Stimulated activated CD8-positive, alpha-beta memory T cell treated with anti-CD3 and anti-CD28 coated beads, Interleukin-4, amount 100 ng/mL, for 24 hours (primary cell): ENCODE measurements at regions not wholly inside any gene's neighbourhood (a gene's known extent, or its start where the extent isn't known, plus 50 kb on each side); places are given as distances from the start of the nearest gene placed in this dataset.
"Not testable (repeated sequence)": the region's sequence is repeated elsewhere in the genome, so short reads cannot be mapped to it uniquely, and the experiment has no call there.

ENCODE experiments used
- DNase-seq: peaks from one replicate; pipeline ENCODE4 v3.0.0-alpha.2; 2020; ENCODE audit warnings: low read depth

DNA sequence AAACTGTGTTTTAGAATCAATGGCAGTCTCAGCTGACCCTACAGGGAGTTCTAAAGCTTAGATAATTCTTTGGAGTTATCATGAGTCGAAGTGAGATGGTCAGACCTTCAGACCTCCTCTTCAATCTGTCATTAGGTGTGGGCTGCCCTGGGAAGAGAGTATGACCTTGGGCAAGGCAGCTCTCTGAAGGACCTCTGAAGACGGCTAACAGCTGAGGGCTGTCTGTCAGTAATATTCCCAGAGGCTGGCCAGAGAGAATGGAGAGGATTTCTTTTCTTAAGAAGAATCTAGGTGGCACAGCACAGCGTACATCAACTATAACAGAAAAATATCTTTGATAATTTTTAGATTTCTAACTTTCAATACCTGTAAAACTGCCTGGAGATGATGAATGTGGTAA lies 379.4 kb downstream of the ZNF674 start:
- no peak for DNase-seq

DNA sequence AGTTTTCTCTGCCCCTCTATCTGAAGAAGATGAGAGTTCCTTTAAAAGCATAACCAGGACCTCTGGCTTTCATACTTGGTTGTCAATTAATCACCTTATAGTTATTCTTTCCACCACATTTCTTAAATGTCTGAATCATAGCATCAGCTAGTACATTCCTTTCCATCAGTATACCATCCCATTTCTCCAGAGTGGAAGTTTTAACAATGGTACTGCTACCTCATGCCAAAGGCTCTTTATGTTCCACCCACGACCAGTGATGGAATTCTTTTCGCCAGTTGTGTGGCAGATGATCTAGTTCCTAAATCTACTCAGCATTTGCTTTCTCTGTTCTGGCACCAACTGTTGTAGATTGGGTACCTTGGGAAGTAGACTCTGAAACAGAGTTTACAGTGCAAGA lies 379.8 kb downstream of the ZNF674 start:
- no peak for DNase-seq

DNA sequence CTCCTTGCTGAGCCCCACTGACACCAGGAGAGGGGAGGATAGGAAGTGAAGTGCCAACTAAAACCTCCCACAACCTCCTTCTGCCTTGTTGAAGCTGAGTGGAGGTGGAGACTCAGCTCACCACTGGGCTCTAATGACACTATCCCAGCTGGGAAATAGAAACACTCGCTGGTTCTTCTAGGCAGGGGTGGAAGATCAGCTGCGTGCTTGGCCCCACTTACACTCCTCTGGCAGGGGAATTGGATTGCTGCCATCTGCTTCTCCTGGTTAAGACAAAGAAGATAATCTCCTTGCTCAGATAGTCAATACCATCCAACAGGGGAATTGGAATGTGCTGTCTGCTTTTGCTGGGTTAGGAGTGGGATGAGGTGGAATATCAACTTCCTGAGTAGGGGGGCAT lies 392.5 kb downstream of the ZNF674 start:
- no peak for DNase-seq

DNA sequence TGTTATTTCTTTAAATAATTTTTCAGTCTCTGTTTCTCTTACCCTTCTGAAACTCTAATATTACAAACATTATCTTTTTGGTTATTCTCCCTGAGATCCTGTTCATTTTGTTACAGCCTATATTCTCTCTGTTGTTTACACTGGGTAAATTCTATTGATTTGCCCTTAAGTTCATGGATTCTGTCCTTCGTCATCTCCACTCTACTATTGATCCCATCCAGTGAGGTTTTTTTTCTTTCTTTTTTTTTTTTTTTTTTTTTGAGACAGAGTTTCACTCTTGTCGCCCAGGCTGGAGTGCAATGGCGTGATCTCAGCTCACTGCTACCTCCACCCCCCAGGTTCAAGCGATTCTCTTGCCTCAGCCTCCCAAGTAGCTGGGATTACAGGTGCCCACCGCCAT lies 393.9 kb downstream of the ZNF674 start:
- DNase-seq, result not testable (repeated sequence)

DNA sequence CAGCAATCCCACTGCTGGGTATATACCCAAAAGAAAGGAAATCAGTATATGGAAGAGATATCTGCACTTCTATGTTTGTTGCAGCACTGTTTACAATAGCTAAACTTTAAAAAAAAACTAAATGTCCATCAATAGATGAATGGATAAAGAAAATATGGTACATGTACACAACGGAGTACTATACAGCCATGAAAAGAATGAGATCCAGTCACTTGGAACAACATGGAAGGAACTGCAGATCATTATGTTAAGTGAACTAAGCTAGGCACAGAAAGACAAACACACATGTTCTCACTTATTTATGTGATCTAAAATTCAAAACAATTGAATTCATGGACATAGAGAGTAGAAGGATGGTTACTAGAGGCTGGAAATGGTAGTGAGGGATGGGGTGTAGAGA lies 400.7 kb downstream of the ZNF674 start:
- no peak for DNase-seq

DNA sequence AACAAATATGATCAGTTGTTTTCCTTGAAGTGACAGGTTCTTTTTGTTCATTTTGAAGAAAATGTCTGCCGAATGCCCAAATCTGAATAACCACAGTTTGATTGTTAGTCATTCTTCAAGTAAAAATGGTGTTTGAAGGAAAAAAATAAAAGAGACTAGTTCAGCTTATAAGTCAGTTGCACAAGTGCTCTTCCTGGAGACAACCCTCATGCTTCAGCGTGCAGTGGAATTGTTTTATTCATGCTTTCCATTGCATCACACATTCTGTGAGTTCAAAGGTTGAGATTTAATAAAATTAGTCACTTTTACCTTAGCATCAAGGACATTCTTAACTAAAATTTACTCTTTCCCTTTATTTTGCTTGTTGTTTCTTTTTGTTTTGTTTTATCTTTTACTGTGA lies 404.9 kb downstream of the ZNF674 start:
- no peak for DNase-seq

DNA sequence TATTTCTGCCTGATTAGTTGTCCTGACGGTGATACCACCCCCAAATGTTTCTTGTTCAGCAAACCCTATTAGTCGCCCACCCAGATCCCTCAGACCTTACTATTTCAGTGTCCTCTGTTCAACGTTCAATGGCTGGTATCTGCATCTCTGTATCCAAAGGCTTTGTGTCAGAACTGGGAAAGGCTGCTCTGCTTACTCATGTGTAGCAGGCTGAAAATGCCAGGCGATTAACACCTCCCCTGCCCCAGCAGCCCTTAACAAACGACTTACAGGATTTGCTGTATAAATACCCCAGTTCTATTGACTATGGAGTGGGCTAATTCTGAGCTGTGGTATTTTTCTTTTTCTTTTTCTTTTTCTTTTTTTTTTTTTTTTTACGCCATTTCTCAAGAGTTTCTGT lies 415.0 kb downstream of the ZNF674 start:
- DNase-seq, result no peak

DNA sequence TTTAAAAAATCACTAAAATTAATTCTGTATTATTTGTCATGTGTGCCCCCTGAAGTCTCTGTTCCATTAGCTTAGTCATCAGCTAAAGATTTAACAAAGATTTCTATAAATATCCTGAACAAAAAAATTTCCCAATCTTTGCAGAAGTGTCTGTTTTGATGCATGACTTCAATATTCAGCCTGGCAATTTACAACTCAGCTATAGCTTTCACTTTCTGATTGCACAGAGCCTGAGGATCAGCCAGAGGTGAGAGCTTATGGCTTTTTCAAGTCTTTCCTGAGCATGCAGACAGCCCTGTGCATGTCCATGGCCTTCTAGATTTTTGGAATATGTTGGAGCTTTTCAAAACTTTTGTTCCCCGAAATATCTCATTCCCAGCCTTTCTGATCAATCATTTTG lies 420.1 kb downstream of the ZNF674 start:
- DNase-seq, result no peak

DNA sequence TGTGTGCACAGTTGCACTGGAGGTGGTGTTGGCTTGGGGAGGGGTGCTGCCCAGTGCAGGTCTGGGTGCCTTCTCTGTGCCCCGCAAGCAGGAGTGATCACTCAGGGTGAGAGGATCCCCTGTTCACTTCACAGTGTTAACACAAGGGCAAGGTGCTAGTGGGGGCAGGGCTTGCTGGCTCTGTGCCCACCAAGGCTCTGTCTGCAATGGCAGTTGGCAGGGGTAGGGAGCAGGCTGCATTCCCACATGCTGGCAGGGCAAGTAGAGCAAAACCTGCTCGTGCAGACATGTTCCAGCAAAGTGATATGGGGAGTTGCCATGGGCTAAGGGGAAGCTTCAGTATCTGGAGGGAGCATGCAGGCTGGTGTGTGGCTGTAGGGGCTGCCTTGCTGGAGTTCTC lies 428.0 kb downstream of the ZNF674 start:
- no peak for DNase-seq

DNA sequence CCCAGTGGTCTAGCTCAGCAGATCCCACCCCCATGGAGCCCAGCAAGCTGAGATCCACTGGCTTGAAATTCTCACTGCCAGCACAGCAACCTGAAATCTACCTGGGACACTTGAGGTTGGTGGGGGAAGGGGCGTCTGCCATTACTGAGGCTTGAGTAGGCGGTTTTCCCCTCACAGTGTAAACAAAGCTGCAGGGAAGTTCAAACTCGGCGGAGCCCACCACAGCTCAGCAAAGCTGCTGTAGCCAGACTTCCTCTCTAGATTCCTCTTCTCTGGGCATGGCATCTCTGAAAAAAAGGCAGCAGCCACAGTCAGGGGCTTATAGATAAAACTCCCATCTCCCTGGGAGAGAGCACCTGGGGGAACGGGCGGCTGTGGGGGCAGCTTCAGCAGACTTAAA lies 457.9 kb downstream of the ZNF674 start:
- not testable (repeated sequence) for DNase-seq

DNA sequence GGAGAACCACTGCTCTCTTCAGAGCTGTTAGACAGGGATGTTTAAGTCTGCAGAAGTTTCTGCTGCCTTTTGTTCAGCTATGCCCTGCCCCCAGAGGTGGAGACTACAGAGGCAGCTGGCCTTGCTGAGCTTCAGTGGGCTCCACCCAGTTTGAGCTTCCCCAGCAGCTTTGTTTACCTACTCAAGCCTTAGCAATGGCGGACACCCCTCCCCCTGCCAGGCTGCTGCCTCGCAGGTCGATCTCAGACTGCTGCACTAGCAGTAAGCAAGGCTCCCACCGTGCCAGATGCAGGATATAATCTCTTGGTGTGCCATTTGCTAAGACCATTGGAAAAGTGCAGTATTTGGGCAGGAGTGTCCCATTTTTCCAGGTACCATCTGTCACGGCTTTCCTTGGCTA lies 465.1 kb downstream of the ZNF674 start:
- not testable (repeated sequence) for DNase-seq

DNA sequence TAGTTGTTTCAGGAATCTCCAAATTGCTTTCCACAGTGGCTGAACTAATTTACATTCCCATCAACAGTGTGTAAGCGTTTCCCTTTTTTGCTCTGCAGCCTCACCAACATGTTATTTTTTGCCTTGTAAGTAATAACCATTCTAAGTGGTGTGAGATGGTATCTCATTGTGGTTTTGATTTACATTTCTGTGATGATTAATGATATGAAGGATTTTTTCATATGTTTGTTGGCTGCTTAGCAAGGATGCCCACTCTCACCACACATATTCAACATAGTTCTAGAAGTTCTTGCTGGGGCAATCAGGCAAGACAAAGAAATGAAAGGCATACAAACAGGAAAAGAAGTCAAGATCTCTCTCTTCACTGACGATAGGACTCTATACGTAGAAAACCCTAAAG lies 472.4 kb downstream of the ZNF674 start:
- DNase-seq, result no peak

DNA sequence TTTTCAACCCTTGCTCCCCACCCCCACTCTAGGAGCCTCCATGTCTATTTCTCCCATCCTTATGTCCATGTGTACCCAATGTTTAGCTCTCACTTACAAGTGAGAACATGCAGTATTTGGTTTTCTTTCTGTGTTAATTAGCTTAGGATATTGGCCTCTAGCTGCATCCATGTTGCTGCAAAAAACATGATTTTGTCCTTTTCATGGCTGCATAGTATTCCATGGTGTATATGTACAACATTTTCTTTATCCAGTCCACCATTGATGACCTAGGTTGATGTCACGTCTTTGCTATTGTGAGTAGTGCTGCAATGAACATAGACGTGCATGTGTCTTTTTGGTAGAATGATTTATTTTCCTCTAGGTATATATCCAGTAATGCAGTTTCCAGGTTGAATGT lies 472.8 kb downstream of the ZNF674 start:
- DNase-seq, result no peak

DNA sequence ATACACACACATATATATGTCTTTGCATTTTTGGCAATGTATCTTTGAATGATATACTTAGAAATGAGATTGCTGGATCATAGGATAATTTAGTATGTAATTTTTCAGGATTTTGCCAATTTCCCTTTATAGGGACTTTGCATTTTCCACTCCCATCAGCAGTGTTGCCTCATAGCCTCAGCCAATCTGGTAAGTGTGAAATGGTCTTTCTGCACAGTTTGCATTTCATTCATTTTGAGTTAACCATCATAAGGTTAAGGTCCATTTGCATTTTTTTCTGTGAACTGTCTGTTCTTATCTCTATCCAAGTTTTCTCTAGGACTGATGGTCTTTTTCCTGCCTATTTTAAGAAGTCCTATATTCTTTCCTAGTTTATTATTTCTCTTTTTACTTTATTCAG lies 474.8 kb downstream of the ZNF674 start:
- DNase-seq, result no peak

DNA sequence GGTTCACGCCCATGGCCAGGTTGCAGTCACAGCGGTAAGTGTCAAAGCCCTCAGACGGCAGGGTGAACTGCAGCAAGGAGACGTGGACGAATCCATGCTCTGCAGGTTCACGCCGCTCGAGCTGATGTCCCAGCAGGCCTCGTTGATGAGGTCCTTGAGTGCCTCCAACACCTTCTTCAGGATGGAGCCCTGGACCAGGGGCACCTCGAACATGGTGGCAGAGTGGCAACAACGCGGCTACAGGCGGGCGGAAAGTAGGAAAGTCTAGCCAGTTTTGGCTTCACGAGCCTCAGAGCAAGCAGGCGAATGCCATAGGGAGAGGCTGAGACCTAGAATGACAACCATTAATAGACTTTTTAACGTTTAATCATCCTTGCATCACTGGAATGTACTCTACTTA lies 485.9 kb downstream of the ZNF674 start:
- DNase-seq, result no peak

DNA sequence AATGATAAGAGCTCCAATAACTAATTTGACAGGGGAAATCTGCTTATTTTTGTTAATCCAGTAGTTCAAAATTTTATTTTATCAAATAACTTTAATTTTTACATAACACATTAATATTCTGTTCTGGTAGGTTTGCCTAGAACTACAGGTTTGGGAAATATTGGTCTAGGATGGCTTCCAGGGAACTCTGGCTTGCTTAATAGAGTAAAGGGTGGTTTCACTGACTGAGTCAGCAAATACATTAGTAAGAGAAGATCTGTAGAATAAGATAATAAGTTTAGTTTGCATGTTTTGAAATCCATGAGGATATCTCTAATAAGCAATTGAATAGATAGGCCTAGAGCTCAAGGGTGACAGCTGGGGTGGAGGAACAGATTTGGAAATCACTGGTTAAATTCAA lies 500.7 kb downstream of the ZNF674 start:
- DNase-seq, result no peak

DNA sequence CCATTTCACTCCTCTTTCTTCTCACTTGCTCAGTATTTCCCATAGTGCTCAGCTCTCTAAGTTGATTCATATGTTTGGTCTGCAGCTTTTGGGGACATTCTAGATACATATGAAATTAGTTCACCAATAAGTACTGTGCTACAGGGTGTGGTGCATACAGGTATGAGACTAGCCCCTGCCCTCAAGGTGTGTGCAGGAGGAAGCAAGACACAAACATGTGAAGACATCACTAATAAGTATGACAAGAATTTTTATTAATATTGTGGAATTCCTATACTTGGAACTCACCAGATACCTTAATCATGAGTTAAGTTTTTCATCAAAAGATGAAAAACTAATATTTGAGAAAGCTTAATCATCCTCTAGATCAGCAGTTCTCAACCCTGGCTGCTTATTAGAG lies 505.2 kb downstream of the ZNF674 start:
- DNase-seq, result no peak

DNA sequence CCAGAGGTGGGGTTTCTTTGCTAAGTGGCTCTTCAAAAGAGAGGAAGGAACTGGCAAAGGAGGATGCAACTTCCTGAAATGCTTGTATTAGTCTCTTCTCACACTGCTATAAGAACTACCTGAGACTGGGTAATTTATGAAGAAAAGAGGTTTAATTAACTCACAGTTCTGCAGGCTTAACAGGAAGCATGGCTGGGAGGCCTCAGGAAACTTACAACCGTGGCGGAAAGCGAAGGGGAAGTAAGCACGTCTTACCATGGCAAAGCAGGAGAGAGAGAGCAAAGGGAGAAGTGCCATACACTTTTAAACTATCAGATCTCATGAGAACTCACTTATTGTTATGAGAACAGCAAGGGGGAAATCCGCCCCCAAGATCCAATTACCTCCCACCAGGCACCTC lies 505.7 kb downstream of the ZNF674 start:
- DNase-seq, result no peak

DNA sequence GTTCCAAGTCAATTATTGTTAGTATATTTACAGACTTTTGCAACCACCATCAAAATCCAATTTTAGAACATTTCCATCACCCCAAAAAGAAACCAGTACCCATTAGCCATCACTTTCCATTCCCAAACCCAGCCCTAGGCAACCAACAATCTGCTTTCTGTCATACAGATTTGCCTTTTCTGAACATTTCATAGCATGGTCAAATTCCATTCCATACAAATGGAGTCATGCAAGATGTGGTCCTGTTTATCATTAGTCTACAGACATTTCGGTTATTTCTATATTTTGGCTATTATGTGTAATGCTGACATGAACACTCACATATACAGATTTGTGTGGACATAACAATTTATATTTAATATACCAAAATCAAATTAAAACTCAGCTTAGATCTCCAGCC lies 508.7 kb downstream of the ZNF674 start:
- no peak for DNase-seq

DNA sequence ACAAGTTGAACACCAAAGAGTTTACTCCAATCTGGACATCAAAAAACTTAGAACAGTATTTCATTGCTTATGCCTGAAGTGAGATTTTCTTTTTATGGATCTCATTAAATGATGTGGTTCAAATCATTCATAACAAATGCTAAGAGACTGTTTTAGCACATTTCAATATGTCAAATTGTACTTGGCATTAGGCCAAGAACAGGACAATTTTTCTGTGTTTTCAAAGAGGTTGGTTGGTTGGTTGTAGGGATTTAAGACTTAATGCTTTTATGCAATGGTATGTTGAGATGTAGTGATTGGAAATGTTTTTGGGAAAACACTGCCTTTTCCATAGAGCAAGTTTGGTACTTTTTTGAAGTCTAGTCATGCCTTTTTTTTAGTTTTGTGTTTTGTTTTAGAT lies 510.4 kb downstream of the ZNF674 start:
- no peak for DNase-seq

DNA sequence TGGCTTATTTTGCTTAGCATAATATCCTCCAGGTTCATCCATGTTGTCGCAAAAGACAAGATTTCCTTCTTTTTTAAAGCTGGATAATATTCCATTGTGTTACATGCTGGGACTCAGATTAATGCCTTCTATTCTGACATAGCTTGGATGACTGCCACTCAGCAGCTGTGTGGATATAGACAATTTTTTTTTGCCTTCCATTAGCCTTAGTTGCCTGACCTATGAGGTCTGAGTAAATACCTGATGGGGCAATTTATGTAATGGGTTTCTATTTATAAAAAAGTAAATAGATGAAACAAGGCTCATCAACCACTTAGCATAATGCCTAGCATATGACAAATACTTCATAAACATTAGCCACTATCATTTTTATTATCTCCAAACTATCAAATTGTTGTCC lies 515.4 kb downstream of the ZNF674 start:
- no peak for DNase-seq

DNA sequence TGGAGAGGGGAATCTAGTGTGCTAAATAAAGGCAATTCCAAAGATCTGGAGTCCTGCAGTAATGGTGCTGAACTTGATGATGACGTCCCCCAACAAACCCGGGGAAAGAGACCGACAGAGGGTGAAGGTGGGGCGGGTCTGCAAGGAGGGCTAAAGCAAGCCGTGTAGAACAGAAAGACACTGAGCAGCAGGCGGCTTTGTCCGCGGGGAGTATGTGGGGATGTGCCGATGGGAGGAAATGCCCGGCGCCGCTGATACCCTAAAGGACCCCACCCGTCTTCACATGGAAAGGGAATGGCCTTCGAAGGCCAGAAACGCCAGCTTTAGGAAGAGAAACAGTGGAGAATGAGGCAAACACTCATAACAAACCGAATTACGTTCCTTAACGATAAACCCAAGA lies 528.9 kb downstream of the ZNF674 start:
- DNase-seq, result no peak

DNA sequence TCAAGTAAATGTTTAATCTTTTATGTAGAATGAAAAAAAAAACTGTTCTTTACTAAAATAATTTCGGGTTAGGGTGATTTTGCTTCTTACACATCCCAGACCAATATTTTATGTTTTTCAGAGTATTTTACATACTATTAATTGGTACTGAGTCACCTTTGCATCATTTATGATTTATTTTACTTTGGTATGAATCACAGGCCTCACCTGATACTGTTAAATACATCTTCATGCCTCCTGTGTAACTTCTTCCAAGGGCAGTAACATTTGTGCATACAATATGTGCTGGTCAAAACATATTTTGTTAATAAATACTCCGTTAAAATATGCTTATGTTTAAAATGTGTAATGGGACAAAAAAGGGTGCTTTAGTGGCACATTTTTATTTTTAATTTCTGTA lies 529.6 kb downstream of the ZNF674 start:
- no peak for DNase-seq

DNA sequence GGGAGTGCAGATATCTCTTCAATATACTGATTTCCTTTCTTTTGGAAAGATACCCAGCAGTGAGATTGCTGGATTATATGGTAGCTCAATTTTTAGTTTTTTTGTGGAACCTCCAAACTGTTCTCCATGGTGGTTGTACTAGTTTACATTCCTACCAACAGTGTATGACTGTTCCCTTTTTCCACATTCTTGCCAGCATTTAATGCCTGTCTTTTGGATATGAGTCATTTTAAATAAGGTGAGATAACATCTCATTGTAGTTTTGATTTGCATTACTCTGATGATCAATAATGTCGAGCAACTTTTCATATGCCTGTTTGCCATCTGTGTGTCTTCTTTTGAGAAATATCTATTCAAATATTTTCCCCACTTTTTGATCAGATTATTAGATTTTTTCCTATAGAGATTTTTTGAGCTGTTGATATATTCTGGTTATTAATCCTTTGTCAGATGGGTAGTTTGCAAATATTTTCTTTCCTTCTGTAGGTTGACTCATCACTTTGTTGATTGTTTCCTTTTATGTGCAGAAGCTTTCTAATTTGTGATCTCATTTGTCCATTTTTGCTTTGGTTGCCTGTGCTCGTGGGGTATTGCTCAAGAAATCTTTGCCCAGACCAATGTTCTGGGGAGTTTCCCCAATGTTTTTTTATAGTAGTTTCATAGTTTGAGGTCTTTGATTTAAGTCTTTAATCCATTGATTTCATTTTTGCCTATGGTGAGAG lies 552.7 kb downstream of the ZNF674 start:
- DNase-seq, result no peak

DNA sequence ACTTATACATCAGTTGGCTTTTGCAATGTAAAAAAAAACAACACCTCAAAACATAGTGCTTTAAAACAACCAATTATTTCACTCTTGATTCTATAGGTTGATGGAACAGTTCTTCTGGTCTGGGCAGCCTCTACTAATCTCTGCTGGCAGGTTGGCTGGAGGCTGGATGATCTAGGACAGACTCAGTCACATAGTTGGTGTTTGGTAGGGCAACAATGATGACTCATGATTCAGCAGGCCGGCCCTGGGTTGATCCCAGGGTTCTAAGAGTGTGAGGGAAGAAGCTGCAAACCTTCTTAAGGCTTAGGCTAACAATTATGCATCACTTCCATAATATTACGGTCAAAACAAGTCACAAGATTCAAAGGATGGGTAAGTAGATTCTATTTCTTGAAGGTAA lies 558.2 kb downstream of the ZNF674 start:
- no peak for DNase-seq
